ENCODE measurements at regions not wholly inside any gene's neighbourhood (a gene's known extent, or its start where the extent isn't known, plus 50 kb on each side); places are given as distances from the start of the nearest gene placed in this dataset.

- TF ChIP-seq, protein P1, sequence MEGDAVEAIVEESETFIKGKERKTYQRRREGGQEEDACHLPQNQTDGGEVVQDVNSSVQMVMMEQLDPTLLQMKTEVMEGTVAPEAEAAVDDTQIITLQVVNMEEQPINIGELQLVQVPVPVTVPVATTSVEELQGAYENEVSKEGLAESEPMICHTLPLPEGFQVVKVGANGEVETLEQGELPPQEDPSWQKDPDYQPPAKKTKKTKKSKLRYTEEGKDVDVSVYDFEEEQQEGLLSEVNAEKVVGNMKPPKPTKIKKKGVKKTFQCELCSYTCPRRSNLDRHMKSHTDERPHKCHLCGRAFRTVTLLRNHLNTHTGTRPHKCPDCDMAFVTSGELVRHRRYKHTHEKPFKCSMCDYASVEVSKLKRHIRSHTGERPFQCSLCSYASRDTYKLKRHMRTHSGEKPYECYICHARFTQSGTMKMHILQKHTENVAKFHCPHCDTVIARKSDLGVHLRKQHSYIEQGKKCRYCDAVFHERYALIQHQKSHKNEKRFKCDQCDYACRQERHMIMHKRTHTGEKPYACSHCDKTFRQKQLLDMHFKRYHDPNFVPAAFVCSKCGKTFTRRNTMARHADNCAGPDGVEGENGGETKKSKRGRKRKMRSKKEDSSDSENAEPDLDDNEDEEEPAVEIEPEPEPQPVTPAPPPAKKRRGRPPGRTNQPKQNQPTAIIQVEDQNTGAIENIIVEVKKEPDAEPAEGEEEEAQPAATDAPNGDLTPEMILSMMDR (IDR thresholded peaks at IDR 0.05) = no peak
- no peak for TF ChIP-seq POLR2A (IDR thresholded peaks at IDR 0.05)
These were observed 57.1 kb downstream of the HLA-A start for GRCh38 chr6:29999416-29999815.
